Breast epithelium (tissue), 4 donors: ENCODE measurements at regions not wholly inside any gene's neighbourhood (a gene's known extent, or its start where the extent isn't known, plus 50 kb on each side); places are given as distances from the start of the nearest gene placed in this dataset.

ENCODE experiments used
- DNase-seq, 2 donors: peaks; one replicate each; pipeline ENCODE4 v3.0.0-alpha.2; 2019; ENCODE audit warnings: low spot score in 2 of 2
- H3K27ac ChIP-seq, 2 donors: fragments of 200-600 bp; sonication (generic) in 1 of 2; one replicate each; pipeline ENCODE4 v1.5.1; 2016 to 2019; ENCODE audit warnings: mild to moderate bottlenecking in 1 of 2
- H3K27me3 ChIP-seq, 2 donors: fragments of 200-600 bp; sonication (generic) in 1 of 2; one replicate each; pipeline versions ENCODE4 v1.5.1 to v1.6.0; 2017 to 2019; ENCODE audit warnings: control low read depth in 1 of 2, mild to moderate bottlenecking in 1 of 2
- H3K36me3 ChIP-seq: fragments of 200-600 bp; one replicate; pipeline ENCODE4 v1.5.1; 2019
- H3K4me1 ChIP-seq, 2 donors: fragments of 200-600 bp; sonication (generic); one replicate each; pipeline ENCODE4 v1.5.1; 2016 to 2019; ENCODE audit warnings: control low read depth in 1 of 2
- H3K4me3 ChIP-seq, 3 donors: fragments of 200-600 bp; sonication (generic); 1 replicate in 2 of 3; 2 replicates in 1 of 3; pipeline ENCODE4 v1.5.1; 2016 to 2019; ENCODE audit warnings: mild to moderate bottlenecking in 3 of 3, moderate library complexity in 2 of 3
- H3K9me3 ChIP-seq, 2 donors: fragments of 200-600 bp; sonication (generic) in 1 of 2; one replicate each; pipeline ENCODE4 v1.5.1; 2016 to 2019; ENCODE audit warnings: control low read depth in 1 of 2
- CTCF ChIP-seq, 3 donors: fragments of 450-650 bp; IDR thresholded peaks; one replicate each; pipeline ENCODE4 v1.5.1; 2016 to 2017; ENCODE audit warnings: antibody characterized with exemption in 3 of 3, mild to moderate bottlenecking in 3 of 3, moderate library complexity in 3 of 3
- POLR2A ChIP-seq: fragments of 450-650 bp; IDR thresholded peaks from one replicate; pipeline ENCODE4 v1.6.1; 2016; ENCODE audit warnings: antibody characterized with exemption, mild to moderate bottlenecking, moderate library complexity
- POLR2AphosphoS5 ChIP-seq, 3 donors: sonication (generic); formaldehyde crosslinking; IDR thresholded peaks; one replicate each; pipeline ENCODE4 v1.6.1; 2017; ENCODE audit warnings: antibody characterized with exemption in 3 of 3
- intact Hi-C: fragments of 100-400 bp; cut with DNase I; formaldehyde crosslinking; loops from one replicate; pipeline ENCODE4 v1.15.1; 2023; ENCODE audit warnings: low total_unique reads

- intact Hi-C loops: no loop called here
Measured at GRCh38 chr1:168792142-168792541, 63.1 kb upstream of the DPT start.

GRCh38 chr1:168792592-168793125 lies 63.7 kb upstream of the DPT start:
- Histone ChIP-seq H3K4me1 (no peaks in the 10 kb centered on the region), H3K27ac (no peak overlapping the region), H3K27me3 (no peaks in the 10 kb centered on the region), H3K9me3 (no peaks in the 10 kb centered on the region), H3K36me3 (no peaks in the 10 kb centered on the region), H3K4me3 (no peak overlapping the region)
- no peak for TF ChIP-seq CTCF (IDR thresholded peaks at IDR 0.05)
- no peak for TF ChIP-seq POLR2A
- intact Hi-C loops: no loop called here
- DNase-seq: no peak

More at GRCh38 chr1:168792142-168792541, 63.1 kb upstream of the DPT start:
- no peaks in the 10 kb centered on the region for H3K4me1 ChIP-seq
- H3K9me3 ChIP-seq: no peaks in the 10 kb centered on the region
- H3K27ac ChIP-seq: no peak overlapping the region
- H3K36me3 ChIP-seq: no peaks in the 10 kb centered on the region
- TF ChIP-seq POLR2A: no peak
- TF ChIP-seq CTCF (IDR thresholded peaks at IDR 0.05): no peak
- no peak for TF ChIP-seq POLR2AphosphoS5 (IDR thresholded peaks at IDR 0.05)
- H3K27me3 ChIP-seq: no peaks in the 10 kb centered on the region
- no peak overlapping the region for H3K4me3 ChIP-seq
- DNase-seq: no peak

- no peaks in the 10 kb centered on the region for H3K36me3 ChIP-seq
- H3K4me1 ChIP-seq: no peaks in the 10 kb centered on the region
- DNase-seq: no peak
- H3K4me3 ChIP-seq: no peak overlapping the region
- no peaks in the 10 kb centered on the region for H3K9me3 ChIP-seq
- intact Hi-C loops: no loop called here
- H3K27ac ChIP-seq: no peak overlapping the region
- no peaks in the 10 kb centered on the region for H3K27me3 ChIP-seq
- no peak for TF ChIP-seq CTCF (IDR thresholded peaks at IDR 0.05)
- no peak for TF ChIP-seq POLR2A
- TF ChIP-seq POLR2AphosphoS5 (IDR thresholded peaks at IDR 0.05): no peak
Measured at GRCh38 chr1:168794057-168794456, 65.1 kb upstream of the DPT start.

- Histone ChIP-seq H3K4me3 (no peak overlapping the region), H3K27me3 (no peaks in the 10 kb centered on the region), H3K4me1 (no peaks in the 10 kb centered on the region), H3K27ac (no peak overlapping the region), H3K9me3 (no peaks in the 10 kb centered on the region), H3K36me3 (no peaks in the 10 kb centered on the region)
- no peak for DNase-seq
- TF ChIP-seq POLR2A (no peak), POLR2AphosphoS5 (IDR thresholded peaks at IDR 0.05) (no peak), CTCF (IDR thresholded peaks at IDR 0.05) (no peak)
- intact Hi-C loops: no loop called here
Measured at GRCh38 chr1:168795681-168796080, 66.7 kb upstream of the DPT start.

GRCh38 chr1:168799927-168800605 lies 71.1 kb upstream of the DPT start:
- H3K27ac ChIP-seq: no peak overlapping the region
- no peaks in the 10 kb centered on the region for H3K9me3 ChIP-seq
- no peaks in the 10 kb centered on the region for H3K36me3 ChIP-seq
- intact Hi-C loops: no loop called here
- TF ChIP-seq CTCF (IDR thresholded peaks at IDR 0.05): no peak
- no peak for TF ChIP-seq POLR2A
- TF ChIP-seq POLR2AphosphoS5 (IDR thresholded peaks at IDR 0.05): no peak
- no peaks in the 10 kb centered on the region for H3K27me3 ChIP-seq
- H3K4me1 ChIP-seq: no peaks in the 10 kb centered on the region
- H3K4me3 ChIP-seq: no peak overlapping the region
- no peak for DNase-seq
